NCI-H1105 (cell line): ENCODE measurements at regions not wholly inside any gene's neighbourhood (a gene's known extent, or its start where the extent isn't known, plus 50 kb on each side); places are given as distances from the start of the nearest gene placed in this dataset.

Source experiments
- DNase-seq: peaks from one replicate; lab custom pipeline; 2025; lab: John Stamatoyannopoulos, UW

- DNase-seq, result no peak
Observed at GRCh38 chr7:35339811-35340210, 85.9 kb upstream of the TBX20 start.

GRCh38 chr7:35336444-35336843, 82.5 kb upstream of the TBX20 start:
- DNase-seq, result no peak

DNA sequence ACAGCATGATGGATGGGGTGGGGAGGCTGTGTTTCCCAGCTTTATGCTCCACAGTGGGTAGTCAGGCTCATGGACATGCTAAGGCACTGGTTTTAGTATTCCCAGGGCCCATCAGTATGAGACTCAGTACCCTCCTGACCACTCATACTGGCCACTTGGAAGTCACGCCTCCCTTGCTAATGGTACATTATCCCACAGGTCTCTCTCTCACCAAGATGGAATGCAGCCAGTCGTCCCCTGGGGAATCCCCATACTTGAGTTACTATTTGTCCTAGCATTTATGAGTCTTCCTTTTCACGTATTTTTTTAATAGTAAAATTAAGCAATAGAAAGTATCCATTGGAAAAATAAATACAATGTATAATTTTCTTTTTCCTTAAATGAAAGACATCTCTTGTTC, 80.6 kb upstream of the TBX20 start:
- no peak for DNase-seq

DNA sequence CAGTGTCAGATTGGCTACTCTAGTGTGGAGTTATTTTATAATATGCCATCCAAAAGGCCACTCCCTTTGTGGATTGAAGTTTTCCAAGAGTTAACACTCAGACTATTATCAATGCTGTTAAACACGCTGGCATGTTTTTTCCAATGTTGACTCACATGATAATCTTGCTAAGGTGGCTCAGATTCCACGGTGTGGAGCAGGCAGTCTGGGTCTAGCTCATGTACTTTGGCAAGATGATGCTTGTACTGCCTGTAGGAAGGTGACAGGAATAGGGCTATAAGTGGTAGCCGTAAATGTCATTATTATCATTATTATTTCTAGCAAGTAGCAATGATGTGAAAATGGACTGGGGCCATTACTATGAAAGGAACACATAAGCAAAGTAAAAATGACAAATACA, 79.4 kb upstream of the TBX20 start:
- no peak for DNase-seq

GRCh38 chr7:35331730-35332678, 78.1 kb upstream of the TBX20 start:
- DNase-seq, result no peak

DNA sequence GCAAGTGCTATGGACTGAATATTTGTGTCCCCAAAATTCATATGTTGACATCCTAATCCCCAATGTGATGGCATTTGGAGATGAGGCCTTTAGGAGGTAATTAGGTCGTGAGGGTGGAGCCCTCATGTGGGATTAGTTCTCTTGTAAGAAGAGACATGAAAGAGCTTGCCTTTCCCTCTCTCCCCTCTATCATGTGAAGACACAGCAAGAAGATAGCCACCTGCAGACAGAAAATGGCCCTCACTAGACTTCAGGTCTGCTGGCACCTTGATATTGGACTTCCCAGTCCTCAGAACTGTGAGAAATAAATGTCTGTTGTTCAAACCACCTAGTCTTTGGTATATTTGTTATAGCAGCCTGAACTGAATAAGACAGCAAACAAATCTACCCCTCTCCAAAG, 75.1 kb upstream of the TBX20 start:
- no peak for DNase-seq

DNA sequence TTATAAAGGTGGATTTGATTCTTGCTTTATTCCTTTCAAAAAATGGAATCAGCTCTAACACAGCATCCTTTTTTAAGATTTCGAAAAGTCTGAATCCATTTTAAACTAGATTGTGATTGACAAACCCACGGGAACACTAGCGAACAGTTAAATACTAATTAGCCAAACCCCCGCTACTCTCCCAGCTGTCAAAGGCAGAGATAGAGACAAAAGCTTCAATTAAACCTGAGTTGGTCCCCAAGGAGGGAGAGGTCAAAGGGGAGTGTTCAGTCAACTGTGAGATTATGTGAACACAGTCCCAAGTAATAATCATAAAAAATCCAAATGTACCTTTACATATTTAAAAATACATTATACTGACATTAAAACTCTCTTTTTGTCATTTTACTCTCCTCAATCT, 65.7 kb upstream of the TBX20 start:
- DNase-seq, result no peak

DNA sequence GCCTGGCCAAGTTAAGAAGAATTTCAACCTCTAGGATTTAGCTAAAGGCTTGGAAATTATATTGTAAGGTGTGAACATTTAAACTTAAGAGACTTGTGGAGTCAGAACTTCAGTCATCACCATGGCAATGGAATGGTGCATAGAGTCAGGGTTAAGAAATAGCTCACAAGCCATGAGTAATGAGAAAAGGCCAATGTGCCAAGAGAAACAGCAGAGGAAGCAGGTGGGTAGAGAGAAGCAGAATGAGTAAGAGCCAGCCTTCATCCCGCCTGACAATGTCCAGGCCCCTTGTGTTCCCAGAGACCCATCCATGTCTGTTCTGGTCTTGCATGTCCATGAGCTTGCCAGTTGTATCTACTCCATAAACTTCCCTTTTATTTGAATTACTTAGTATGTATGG, 62.6 kb upstream of the TBX20 start:
- no peak for DNase-seq

GRCh38 chr7:35315517-35315916, 61.6 kb upstream of the TBX20 start:
- DNase-seq, result no peak

GRCh38 chr7:35314354-35314753, 60.5 kb upstream of the TBX20 start:
- DNase-seq, result no peak

GRCh38 chr7:35313575-35313974, 59.7 kb upstream of the TBX20 start:
- no peak for DNase-seq
